ENCODE measurements at regions not wholly inside any gene's neighbourhood (a gene's known extent, or its start where the extent isn't known, plus 50 kb on each side); places are given as distances from the start of the nearest gene placed in this dataset.
"Not testable (repeated sequence)": the region's sequence is repeated elsewhere in the genome, so short reads cannot be mapped to it uniquely, and the experiment has no call there.

- no peak overlapping the region for H3K27ac Mint-ChIP-seq
- Histone ChIP-seq H3K4ac (ENCODE audit: low read depth, low read length) (no peak overlapping the region), H3T11ph (ENCODE audit: low read length) (no peak overlapping the region), H3K4me1 (ENCODE audit: insufficient read depth, low read length) (no peaks in the 10 kb centered on the region), H2BK20ac (ENCODE audit: low read depth, low read length, poor library complexity, severe bottlenecking) (no peak overlapping the region), H3K14ac (ENCODE audit: insufficient read depth, low read length) (no peak overlapping the region), H2BK12ac (ENCODE audit: insufficient read length, low read depth, low read length) (no peak overlapping the region), H3K4me2 (ENCODE audit: insufficient read depth, insufficient read length, low read length) (no peak overlapping the region), H2AK5ac (ENCODE audit: insufficient read length, low read length) (no peak overlapping the region), H3K56ac (ENCODE audit: insufficient read length, low read depth, low read length) (no peak overlapping the region), H2BK120ac (ENCODE audit: low read depth, low read length, poor library complexity, severe bottlenecking) (no peak overlapping the region), H4K8ac (replicated peaks; ENCODE audit: insufficient read length, low read depth, low read length) (no peak overlapping the region), H3K9ac (ENCODE audit: extremely low read depth, insufficient read length, low read length) (no peak overlapping the region), H2BK15ac (ENCODE audit: low read depth, low read length) (no peak overlapping the region), H4K20me1 (ENCODE audit: control insufficient read depth, insufficient read depth, insufficient read length) (no peaks in the 10 kb centered on the region), H3K79me2 (ENCODE audit: insufficient read depth, low read length) (no peaks in the 10 kb centered on the region), H3K79me1 (ENCODE audit: insufficient read depth, low read depth, low read length, poor library complexity, severe bottlenecking) (no peaks in the 10 kb centered on the region), H3K27me3 (ENCODE audit: insufficient read depth, low read length) (no peaks in the 10 kb centered on the region), H3K23me2 (ENCODE audit: insufficient read length, low read depth, low read length, poor library complexity, severe bottlenecking) (no peaks in the 10 kb centered on the region), H2BK5ac (ENCODE audit: insufficient read length, low read length) (no peak overlapping the region), H3K23ac (ENCODE audit: insufficient read length, low read depth, low read length) (no peak overlapping the region), H4K5ac (ENCODE audit: insufficient read length, low read depth, low read length) (no peak overlapping the region), H2AFZ (ENCODE audit: low read length) (no peak overlapping the region), H3K18ac (ENCODE audit: insufficient read length, low read depth, low read length) (no peak overlapping the region), H3K9me3 (ENCODE audit: control insufficient read depth, low read depth, low read length) (no peaks in the 10 kb centered on the region), H3K27ac (ENCODE audit: insufficient read length, low read depth, low read length) (no peak overlapping the region), H4K91ac (ENCODE audit: insufficient read length, low read depth, low read length) (no peak overlapping the region)
- H3K4me1 Mint-ChIP-seq, result no peaks in the 10 kb centered on the region
- TF ChIP-seq CTCF (conservative IDR thresholded peaks at IDR 0.05), result no peak
- WGBS (ENCODE audit: extremely low coverage, insufficient read length, low lambda C conversion rate), result no CpG with 5 or more reads among the region's 2 CpGs
- peaks cover 55 to 63% of the 10 kb centered on the region in 2 experiments for H3K9me3 Mint-ChIP-seq
- H3K36me3 Mint-ChIP-seq (ENCODE audit: insufficient read depth in 1 of 3, low read depth in 3 of 3), result no peaks in the 10 kb centered on the region
- no peak for DNase-seq
- no peaks in the 10 kb centered on the region; the same call in 1 of the 2 replicates for H3K27me3 Mint-ChIP-seq (ENCODE audit: low read depth)
- H3K4me3 Mint-ChIP-seq, result no peak overlapping the region
These were observed 59.7 kb downstream of the HMGB3 start for GRCh38 chrX:151042842-151043241.

GRCh38 chrX:151066373-151066772 is 83.2 kb downstream of the HMGB3 start:
- not testable (repeated sequence) for H3K4ac ChIP-seq (ENCODE audit: low read depth, low read length); H2BK120ac ChIP-seq (ENCODE audit: low read depth, low read length, poor library complexity, severe bottlenecking); H3K79me1 ChIP-seq (ENCODE audit: insufficient read depth, low read depth, low read length, poor library complexity, severe bottlenecking); H4K8ac ChIP-seq (replicated peaks; ENCODE audit: insufficient read length, low read depth, low read length); H2BK20ac ChIP-seq (ENCODE audit: low read depth, low read length, poor library complexity, severe bottlenecking); H3K4me2 ChIP-seq (ENCODE audit: insufficient read depth, insufficient read length, low read length); H3K14ac ChIP-seq (ENCODE audit: insufficient read depth, low read length); H3K9ac ChIP-seq (ENCODE audit: extremely low read depth, insufficient read length, low read length); H3K27me3 Mint-ChIP-seq (ENCODE audit: low read depth); H3K27ac Mint-ChIP-seq; H3K27ac ChIP-seq (ENCODE audit: insufficient read length, low read depth, low read length); H2BK5ac ChIP-seq (ENCODE audit: insufficient read length, low read length); H3K79me2 ChIP-seq (ENCODE audit: insufficient read depth, low read length); H2BK15ac ChIP-seq (ENCODE audit: low read depth, low read length); H2AK5ac ChIP-seq (ENCODE audit: insufficient read length, low read length); H3K18ac ChIP-seq (ENCODE audit: insufficient read length, low read depth, low read length); H3K56ac ChIP-seq (ENCODE audit: insufficient read length, low read depth, low read length); H3K27me3 ChIP-seq (ENCODE audit: insufficient read depth, low read length); H3K4me1 Mint-ChIP-seq; H3K23ac ChIP-seq (ENCODE audit: insufficient read length, low read depth, low read length); H2BK12ac ChIP-seq (ENCODE audit: insufficient read length, low read depth, low read length); H2AFZ ChIP-seq (ENCODE audit: low read length); H3K4me1 ChIP-seq (ENCODE audit: insufficient read depth, low read length); H4K20me1 ChIP-seq (ENCODE audit: control insufficient read depth, insufficient read depth, insufficient read length); H3K36me3 Mint-ChIP-seq (ENCODE audit: insufficient read depth in 1 of 3, low read depth in 3 of 3); H4K91ac ChIP-seq (ENCODE audit: insufficient read length, low read depth, low read length); H3T11ph ChIP-seq (ENCODE audit: low read length); H3K4me3 Mint-ChIP-seq; DNase-seq; H4K5ac ChIP-seq (ENCODE audit: insufficient read length, low read depth, low read length); H3K23me2 ChIP-seq (ENCODE audit: insufficient read length, low read depth, low read length, poor library complexity, severe bottlenecking)
- peaks cover 11% of the 10 kb centered on the region for H3K9me3 ChIP-seq (ENCODE audit: control insufficient read depth, low read depth, low read length)
- H3K9me3 Mint-ChIP-seq, result peaks cover 48 to 67% of the 10 kb centered on the region in 2 experiments
- WGBS (ENCODE audit: extremely low coverage, insufficient read length, low lambda C conversion rate), result no CpG with 5 or more reads among the region's 3 CpGs

Data from H9 (cell line).